ENCODE measurements at regions not wholly inside any gene's neighbourhood (a gene's known extent, or its start where the extent isn't known, plus 50 kb on each side); places are given as distances from the start of the nearest gene placed in this dataset.

- no peak overlapping the region for H3K4me3 ChIP-seq
- no peaks in the 10 kb centered on the region for H3K9me3 ChIP-seq
- DNase-seq = no peak
- no peaks in the 10 kb centered on the region for H3K27me3 ChIP-seq
- peaks cover 0 to 12% (median 2%) of the 10 kb centered on the region in 4 donors for H3K4me1 ChIP-seq
- H3K36me3 ChIP-seq = peaks cover 0 to 65% (median 0%) of the 10 kb centered on the region in 3 donors
- no peak for TF ChIP-seq POLR2A (IDR thresholded peaks at IDR 0.05)
- TF ChIP-seq, protein P1, sequence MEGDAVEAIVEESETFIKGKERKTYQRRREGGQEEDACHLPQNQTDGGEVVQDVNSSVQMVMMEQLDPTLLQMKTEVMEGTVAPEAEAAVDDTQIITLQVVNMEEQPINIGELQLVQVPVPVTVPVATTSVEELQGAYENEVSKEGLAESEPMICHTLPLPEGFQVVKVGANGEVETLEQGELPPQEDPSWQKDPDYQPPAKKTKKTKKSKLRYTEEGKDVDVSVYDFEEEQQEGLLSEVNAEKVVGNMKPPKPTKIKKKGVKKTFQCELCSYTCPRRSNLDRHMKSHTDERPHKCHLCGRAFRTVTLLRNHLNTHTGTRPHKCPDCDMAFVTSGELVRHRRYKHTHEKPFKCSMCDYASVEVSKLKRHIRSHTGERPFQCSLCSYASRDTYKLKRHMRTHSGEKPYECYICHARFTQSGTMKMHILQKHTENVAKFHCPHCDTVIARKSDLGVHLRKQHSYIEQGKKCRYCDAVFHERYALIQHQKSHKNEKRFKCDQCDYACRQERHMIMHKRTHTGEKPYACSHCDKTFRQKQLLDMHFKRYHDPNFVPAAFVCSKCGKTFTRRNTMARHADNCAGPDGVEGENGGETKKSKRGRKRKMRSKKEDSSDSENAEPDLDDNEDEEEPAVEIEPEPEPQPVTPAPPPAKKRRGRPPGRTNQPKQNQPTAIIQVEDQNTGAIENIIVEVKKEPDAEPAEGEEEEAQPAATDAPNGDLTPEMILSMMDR (IDR thresholded peaks at IDR 0.05) = no peak
- no peak overlapping the region for H3K27ac ChIP-seq
Measured at GRCh38 chr7:130880668-130881067, 146.7 kb upstream of the KLF14 start.

- no peak for DNase-seq
- peaks cover 0 to 66% (median 0%) of the 10 kb centered on the region in 3 donors for H3K36me3 ChIP-seq
- no peaks in the 10 kb centered on the region for H3K9me3 ChIP-seq
- peak overlapping the region in 1 of 4 donors; percentile 20 for H3K27ac ChIP-seq
- TF ChIP-seq, protein P1 (IDR thresholded peaks at IDR 0.05) = no peak
- no peak for TF ChIP-seq POLR2A (IDR thresholded peaks at IDR 0.05)
- no peaks in the 10 kb centered on the region for H3K27me3 ChIP-seq
- no peak overlapping the region for H3K4me3 ChIP-seq
- H3K4me1 ChIP-seq = peaks cover 0 to 17% (median 3%) of the 10 kb centered on the region in 4 donors
Measured at GRCh38 chr7:130881091-130881798, 147.2 kb upstream of the KLF14 start.

DNA sequence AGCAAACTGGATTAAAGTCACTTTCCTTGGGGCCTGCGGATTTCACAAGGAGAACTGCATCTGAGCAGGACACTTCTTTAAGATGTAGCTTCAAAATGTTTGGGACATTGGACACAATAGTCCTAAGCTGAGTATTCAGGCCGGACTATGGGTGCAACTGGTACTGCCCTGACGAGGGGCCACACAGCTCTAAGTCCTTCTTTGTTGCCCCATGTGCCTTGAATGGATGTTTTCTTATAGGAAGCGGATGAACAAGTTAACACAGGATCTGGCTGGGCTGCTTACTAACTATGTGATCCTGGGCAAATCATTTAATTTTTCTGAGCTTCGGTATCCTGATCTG, 147.8 kb upstream of the KLF14 start:
- no peaks in the 10 kb centered on the region for H3K27me3 ChIP-seq
- peaks cover 0 to 23% (median 4%) of the 10 kb centered on the region in 4 donors for H3K4me1 ChIP-seq
- H3K4me3 ChIP-seq = no peak overlapping the region
- H3K27ac ChIP-seq = peak overlapping the region in 1 of 4 donors; percentile 20
- TF ChIP-seq, protein P1 (IDR thresholded peaks at IDR 0.05) = no peak
- TF ChIP-seq POLR2A (IDR thresholded peaks at IDR 0.05) = no peak
- H3K36me3 ChIP-seq = peaks cover 0 to 70% (median 0%) of the 10 kb centered on the region in 3 donors
- H3K9me3 ChIP-seq = no peaks in the 10 kb centered on the region
- no peak for DNase-seq

GRCh38 chr7:130882396-130882795, 148.4 kb upstream of the KLF14 start:
- peaks cover 0 to 63% (median 0%) of the 10 kb centered on the region in 3 donors for H3K36me3 ChIP-seq

GRCh38 chr7:130883928-130884327, 149.9 kb upstream of the KLF14 start:
- no peaks in the 10 kb centered on the region for H3K9me3 ChIP-seq
- peaks cover 0 to 42% (median 4%) of the 10 kb centered on the region in 4 donors for H3K4me1 ChIP-seq
- TF ChIP-seq, protein P1 (IDR thresholded peaks at IDR 0.05) = no peak
- TF ChIP-seq POLR2A (IDR thresholded peaks at IDR 0.05) = no peak
- H3K36me3 ChIP-seq = peaks cover 0 to 49% (median 0%) of the 10 kb centered on the region in 3 donors
- no peak overlapping the region for H3K27ac ChIP-seq
- H3K27me3 ChIP-seq = no peaks in the 10 kb centered on the region
- H3K4me3 ChIP-seq = no peak overlapping the region
- no peak for DNase-seq

More at GRCh38 chr7:130882396-130882795, 148.4 kb upstream of the KLF14 start:
- Histone ChIP-seq H3K27ac (peak overlapping the region in 1 of 4 donors; percentile 1), H3K27me3 (no peaks in the 10 kb centered on the region), H3K4me1 (peaks cover 0 to 28% (median 4%) of the 10 kb centered on the region in 4 donors), H3K4me3 (no peak overlapping the region), H3K9me3 (no peaks in the 10 kb centered on the region)
- no peak for TF ChIP-seq POLR2A (IDR thresholded peaks at IDR 0.05)
- TF ChIP-seq, protein P1 (IDR thresholded peaks at IDR 0.05) = no peak
- DNase-seq = no peak

Data from Peyer's patch (tissue), 4 donors.